ENCODE measurements at regions not wholly inside any gene's neighbourhood (a gene's known extent, or its start where the extent isn't known, plus 50 kb on each side); places are given as distances from the start of the nearest gene placed in this dataset.
A peak's percentile ranks its signal among the peaks of the same experiment; 100 is the strongest.

GRCh38 chr12:42677461-42677860, 87.9 kb upstream of the PRICKLE1 start:
- no peak for DNase-seq (ENCODE audit: low spot score)

- no peak for DNase-seq (ENCODE audit: low spot score)
Observed at GRCh38 chr12:42673535-42673934, 84.0 kb upstream of the PRICKLE1 start.

GRCh38 chr12:42670719-42671118, 81.2 kb upstream of the PRICKLE1 start:
- no peak for DNase-seq (ENCODE audit: low spot score)

- DNase-seq (ENCODE audit: low spot score): no peak
Observed at GRCh38 chr12:42669553-42669952, 80.0 kb upstream of the PRICKLE1 start.

- DNase-seq (ENCODE audit: low spot score): peak; percentile 20
Observed at GRCh38 chr12:42666671-42667243, 77.2 kb upstream of the PRICKLE1 start.

- no peak for DNase-seq (ENCODE audit: low spot score)
Observed at GRCh38 chr12:42663621-42664020, 74.1 kb upstream of the PRICKLE1 start.

GRCh38 chr12:42660968-42661937, 71.7 kb upstream of the PRICKLE1 start:
- DNase-seq (ENCODE audit: low spot score): no peak

GRCh38 chr12:42660117-42660516, 70.6 kb upstream of the PRICKLE1 start:
- DNase-seq (ENCODE audit: low spot score): no peak

- DNase-seq (ENCODE audit: low spot score): no peak
Observed at GRCh38 chr12:42652048-42652447, 62.5 kb upstream of the PRICKLE1 start.

GRCh38 chr12:42648061-42648460, 58.5 kb upstream of the PRICKLE1 start:
- no peak for DNase-seq (ENCODE audit: low spot score)

GRCh38 chr12:42643881-42644579, 54.5 kb upstream of the PRICKLE1 start:
- DNase-seq (ENCODE audit: low spot score): no peak

- no peak for DNase-seq (ENCODE audit: low spot score)
Observed at GRCh38 chr12:42641221-42641885, 51.8 kb upstream of the PRICKLE1 start.

GRCh38 chr12:42640391-42640790, 50.8 kb upstream of the PRICKLE1 start:
- no peak for DNase-seq (ENCODE audit: low spot score)

- DNase-seq (ENCODE audit: low spot score): no peak
Observed at GRCh38 chr12:42639556-42639955, 50.0 kb upstream of the PRICKLE1 start.
